Stimulated activated CD8-positive, alpha-beta memory T cell treated with anti-CD3 and anti-CD28 coated beads, Interleukin-7, amount 100 ng/mL, for 1 hour (primary cell): ENCODE measurements at regions not wholly inside any gene's neighbourhood (a gene's known extent, or its start where the extent isn't known, plus 50 kb on each side); places are given as distances from the start of the nearest gene placed in this dataset.

Experiments
- DNase-seq, 2 donors: peaks; one replicate each; pipeline ENCODE4 v3.0.0-alpha.2; 2020; ENCODE audit warnings: low read depth in 2 of 2

GRCh38 chr2:128436479-128437203 is 118.0 kb upstream of the HS6ST1 start:
- no peak for DNase-seq

GRCh38 chr2:128437204-128437565 is 118.5 kb upstream of the HS6ST1 start:
- DNase-seq = no peak

DNA sequence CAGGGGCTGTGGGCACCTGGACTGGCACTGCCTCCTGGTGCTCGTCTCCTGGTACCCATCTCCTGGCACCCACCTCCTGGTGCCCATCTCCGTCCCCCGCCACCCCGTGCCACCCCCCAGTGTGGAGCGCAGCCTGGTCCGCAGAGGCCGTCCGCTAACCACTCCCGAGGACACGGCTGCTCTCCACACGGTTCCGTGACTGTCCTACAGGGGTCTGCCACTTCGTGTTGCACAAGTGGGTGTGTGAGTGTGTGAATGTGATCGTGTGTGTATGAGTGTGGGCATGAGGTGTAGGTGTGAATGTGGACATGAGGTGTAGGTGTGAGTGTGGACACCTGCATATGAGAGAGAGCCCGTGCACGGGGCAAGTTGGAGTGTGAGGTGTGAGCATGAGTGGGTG is 119.4 kb upstream of the HS6ST1 start:
- no peak for DNase-seq

- no peak for DNase-seq
These were observed 119.9 kb upstream of the HS6ST1 start for GRCh38 chr2:128438586-128438985.

DNA sequence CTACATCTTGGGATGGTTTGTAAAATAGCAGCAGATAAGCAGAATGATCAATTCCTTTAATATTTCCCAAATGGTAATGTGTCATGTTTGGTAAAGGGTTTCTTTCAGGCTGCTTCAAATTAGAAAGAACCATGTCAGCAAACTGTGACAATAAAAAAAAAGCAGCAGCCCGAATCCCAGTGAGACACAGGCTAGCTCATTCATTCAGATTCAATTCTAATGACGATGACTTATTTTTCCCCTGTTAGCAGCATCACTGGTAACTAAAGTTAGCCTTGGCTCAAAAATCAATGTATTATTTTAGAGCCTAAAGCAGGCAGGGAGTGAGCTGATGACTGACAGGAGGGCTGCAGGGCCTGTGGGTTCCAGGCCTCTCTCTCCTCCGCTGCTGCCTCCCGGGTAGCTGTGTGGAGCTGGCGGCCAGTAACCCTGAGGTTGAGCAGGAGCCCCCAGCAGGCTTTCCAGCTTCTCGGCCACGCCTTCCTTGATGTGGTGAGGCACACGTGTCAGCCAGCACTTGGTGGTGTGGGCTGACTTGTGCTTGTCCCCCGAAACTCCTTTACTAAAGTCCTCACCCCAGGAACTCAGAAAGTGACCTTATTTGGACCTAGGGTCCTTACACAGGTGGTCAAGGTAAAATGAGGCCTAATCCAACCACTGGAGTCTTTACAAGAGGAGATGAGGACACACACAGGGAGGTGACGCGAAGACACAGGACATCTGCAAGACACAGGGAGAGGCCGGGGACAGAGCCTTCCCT is 120.5 kb upstream of the HS6ST1 start:
- no peak for DNase-seq

- no peak for DNase-seq
These were observed 121.4 kb upstream of the HS6ST1 start for GRCh38 chr2:128439791-128440665.

- no peak for DNase-seq
These were observed 122.1 kb upstream of the HS6ST1 start for GRCh38 chr2:128440666-128441340.

DNA sequence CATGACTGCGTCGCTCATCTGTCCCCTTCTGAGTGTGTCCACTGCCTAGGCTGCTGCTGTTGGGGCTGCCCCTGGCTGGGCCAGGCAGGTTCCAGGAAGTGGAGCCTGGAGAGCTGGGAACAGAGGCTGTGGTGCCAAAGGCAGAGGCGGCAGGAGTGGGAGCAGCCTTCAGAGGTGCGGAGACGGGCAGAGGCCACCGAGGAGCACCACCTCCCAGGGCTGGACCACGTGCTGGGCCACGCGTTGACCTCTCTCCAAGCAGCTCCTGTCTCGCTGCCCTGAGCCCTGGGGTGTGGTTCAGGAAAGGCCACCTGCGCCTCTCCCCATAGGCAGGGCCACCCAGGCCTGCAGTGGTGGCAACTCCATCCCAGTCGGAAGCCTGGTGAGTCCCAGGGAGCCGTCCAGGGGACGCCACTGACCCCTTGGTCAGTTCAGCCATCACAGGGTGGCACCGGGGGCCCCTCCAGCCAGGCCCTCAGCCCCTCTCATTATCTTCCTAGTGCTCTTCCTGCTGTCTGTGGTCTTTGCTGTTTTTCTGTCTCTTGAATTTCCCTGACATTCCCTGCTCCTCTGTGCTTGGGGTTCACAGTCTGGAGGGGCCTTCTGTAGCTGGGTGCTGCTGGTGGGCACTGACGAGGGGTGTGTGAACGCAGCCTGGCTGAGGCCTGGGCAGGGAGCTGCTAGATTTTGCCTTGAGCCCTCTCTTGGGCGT is 122.8 kb upstream of the HS6ST1 start:
- DNase-seq = no peak

DNA sequence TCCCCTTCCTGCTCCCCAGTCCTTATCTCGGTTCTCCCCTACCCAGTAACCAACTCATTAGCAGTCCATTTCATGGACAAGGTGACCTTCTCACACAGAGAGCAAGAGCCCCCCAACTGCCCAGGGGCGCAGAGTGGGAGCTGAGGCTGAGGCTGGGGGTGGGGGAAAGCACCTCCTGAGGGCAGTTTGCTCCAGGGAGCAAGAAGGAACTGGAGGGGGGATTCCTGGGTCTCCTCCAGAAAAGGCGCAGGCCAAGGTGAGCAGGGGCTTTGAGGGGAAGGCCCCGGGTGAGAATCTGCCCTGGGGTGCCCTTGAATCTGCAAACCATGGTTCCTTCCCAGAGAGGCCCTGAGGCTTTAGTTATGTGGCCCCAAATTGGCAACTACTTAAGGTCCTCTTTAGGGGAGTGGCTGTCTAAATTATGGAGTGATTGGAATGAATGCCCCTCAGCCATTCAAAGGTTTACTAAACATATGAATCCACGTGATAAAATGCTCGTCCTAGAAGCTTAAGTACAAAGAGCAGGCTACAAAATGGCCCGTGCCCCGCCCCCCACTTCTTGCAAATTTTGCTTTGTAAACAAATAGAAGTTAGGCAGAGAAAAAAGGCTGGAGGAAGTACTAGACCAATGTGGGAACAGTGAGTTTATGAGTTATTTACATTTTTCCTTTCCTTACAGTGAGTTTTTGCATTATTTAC is 123.5 kb upstream of the HS6ST1 start:
- no peak for DNase-seq

DNA sequence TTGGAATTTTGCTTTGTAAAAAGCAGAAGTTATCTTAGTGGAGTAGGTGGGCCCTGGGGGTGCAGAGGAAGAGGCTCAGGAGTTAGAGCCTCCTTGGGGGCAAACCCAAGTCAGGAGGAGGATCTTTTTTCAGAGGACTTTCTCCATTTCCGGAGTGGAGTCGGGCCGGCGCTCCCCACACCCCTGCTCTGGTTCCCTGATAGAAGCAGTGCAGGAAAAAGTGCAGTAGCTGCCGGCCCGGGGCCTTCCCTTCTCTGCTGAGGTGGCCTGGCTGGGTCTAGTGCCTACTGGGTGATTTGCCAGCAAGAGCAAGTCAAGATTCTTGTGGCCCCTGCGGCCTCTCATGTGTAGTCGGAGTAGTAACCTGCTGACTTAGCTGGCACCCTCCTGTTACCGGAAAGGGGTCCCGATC is 124.2 kb upstream of the HS6ST1 start:
- DNase-seq = no peak

- no peak for DNase-seq
These were observed 125.6 kb upstream of the HS6ST1 start for GRCh38 chr2:128444121-128444771.

GRCh38 chr2:128444816-128445522 is 126.3 kb upstream of the HS6ST1 start:
- DNase-seq = no peak

DNA sequence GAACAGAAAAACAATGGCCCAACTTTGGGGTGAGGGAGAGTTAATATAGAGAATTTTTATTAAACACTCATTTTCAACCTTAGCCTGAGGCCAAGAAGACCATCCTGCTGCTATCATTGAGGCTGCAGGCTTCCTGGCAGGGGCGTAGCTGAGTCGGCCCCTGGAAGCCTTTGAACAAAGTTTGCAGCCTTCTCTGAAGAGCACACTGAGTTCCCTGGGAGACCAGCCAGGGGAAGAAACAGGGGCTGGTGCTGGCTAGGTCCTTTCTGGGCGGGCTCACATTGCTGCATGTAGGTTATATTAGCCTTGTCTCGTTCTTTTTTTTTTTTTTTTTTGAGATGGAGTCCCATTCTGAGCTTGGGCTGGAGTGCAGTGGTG is 126.8 kb upstream of the HS6ST1 start:
- DNase-seq = no peak

DNA sequence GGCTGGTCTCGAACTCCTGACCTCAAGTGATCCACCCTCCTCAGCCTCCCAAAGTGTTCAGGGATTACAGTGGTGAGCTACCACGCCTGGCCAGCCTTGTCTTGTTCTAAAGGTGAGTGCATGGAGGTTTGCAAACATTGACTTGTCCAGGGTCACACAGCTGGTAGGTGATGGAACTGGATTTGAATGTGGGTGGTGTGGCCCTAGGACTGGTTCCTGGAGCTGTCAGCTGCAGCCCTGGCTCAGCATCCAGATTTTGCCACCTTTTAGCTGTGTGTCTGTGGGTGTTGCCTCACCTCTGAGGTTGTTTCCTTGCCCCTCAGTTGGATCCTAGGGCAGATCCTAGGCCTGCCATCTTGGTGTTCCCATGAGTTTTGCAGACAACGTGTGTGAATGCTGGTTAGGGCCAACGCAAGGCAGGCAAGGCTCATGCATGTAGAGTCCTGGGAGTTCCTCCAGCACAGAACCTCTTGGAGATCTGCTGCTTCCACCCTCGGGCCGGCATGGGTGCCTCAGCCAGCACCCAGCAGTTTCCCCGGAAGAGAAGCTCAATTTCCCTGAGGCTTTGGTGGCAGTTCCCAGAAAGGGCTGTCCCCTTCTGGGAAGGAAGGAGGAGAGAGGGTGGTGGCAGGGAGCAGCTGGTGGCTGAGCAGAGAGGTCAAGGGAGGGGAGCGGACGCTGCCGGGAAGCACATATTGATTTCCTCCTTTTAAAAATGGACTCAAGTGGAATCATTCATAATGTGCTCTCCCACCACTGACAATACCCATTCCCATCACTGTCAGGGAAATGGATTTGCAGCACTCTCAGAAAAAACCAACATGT is 127.6 kb upstream of the HS6ST1 start:
- no peak for DNase-seq

GRCh38 chr2:128446874-128447537 is 128.3 kb upstream of the HS6ST1 start:
- DNase-seq = no peak

DNA sequence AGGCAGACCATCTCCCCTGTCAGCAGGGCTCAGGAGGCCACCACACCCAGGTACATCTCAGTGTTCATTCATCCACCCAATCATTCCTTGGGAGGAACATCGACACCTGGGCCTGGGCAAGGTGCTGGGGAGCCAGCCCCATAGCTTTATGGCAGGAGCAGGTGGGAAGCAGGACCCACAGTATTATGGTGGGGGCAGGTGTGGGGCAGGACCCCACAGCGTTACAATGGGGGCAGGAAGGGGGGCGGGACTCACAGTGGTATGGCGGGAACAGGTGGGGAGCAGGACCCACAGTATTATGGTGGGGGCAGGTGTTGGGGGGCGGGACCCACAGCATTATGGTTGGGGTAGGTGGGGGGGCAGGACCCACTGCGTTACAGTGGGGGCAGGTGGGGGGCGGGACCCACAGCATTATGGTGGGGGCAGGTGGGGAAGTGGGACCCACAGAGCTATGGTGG is 128.9 kb upstream of the HS6ST1 start:
- no peak for DNase-seq

DNA sequence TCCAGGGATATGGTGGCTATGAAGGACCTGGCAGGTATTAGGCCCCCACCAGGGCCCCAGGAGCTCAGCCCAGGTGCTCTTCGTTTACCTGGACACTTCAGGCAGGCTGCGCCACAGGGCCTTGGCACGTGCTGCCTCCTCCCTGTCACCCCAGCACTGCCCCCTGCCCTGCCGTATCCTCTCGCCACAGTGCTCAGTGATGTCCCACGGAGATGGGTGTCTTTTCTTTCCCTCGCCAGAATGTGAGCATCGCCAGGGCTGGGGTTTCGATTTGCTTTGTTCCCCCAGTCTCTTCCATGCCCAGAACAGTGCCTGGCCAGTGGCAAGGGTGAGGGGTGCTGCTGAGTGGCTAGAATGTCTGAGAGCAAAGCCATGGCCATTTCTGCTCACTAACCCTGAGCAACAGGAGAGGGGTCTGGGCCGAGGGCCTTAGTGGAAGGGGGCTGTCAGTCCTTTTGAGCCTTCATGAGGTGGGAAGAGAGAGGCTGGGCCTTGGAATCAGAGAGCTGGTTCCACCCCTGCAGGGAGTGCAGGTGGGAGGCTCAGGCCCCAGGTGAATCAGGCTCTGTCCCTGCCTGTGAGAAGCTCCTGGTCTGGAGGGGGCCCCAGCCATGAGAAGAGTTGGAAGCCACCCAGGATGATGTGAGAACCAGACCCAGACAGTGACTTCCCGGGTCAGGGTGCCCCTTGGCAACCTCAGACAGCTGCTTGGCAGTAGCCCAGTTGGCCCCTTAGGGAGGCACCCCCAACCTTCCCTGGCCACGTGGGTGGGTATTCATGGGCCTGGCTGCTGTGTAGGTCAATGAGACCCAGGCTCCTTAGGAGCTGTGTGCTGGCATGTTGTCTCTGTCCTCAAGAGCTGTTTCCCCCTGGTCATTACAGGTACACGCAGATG is 129.9 kb upstream of the HS6ST1 start:
- DNase-seq = no peak
